Glutamatergic neuron (in vitro differentiated cells): ENCODE measurements at regions not wholly inside any gene's neighbourhood (a gene's known extent, or its start where the extent isn't known, plus 50 kb on each side); places are given as distances from the start of the nearest gene placed in this dataset.
"Not testable (repeated sequence)": the region's sequence is repeated elsewhere in the genome, so short reads cannot be mapped to it uniquely, and the experiment has no call there.

Source experiments
- DNase-seq: peaks from one replicate; pipeline ENCODE4 v3.0.0; 2022
- H3K27ac Mint-ChIP-seq: one replicate; pipeline ENCODE4 v1.8.0; 2020; ENCODE audit warnings: mild to moderate bottlenecking, mixed read lengths, inconsistent platforms; ENCODE audit not compliant: unreplicated experiment
- H3K27me3 Mint-ChIP-seq: one replicate; pipeline ENCODE4 v1.8.0; 2020; ENCODE audit warnings: mild to moderate bottlenecking, moderate library complexity, mixed read lengths, inconsistent platforms; ENCODE audit not compliant: unreplicated experiment
- H3K36me3 Mint-ChIP-seq: one replicate; pipeline ENCODE4 v1.8.0; 2020; ENCODE audit warnings: mild to moderate bottlenecking, mixed read lengths, inconsistent platforms; ENCODE audit not compliant: unreplicated experiment
- H3K4me1 Mint-ChIP-seq: one replicate; pipeline ENCODE4 v1.8.0; 2020; ENCODE audit warnings: mild to moderate bottlenecking, low read depth, mixed read lengths, inconsistent platforms; ENCODE audit not compliant: unreplicated experiment
- H3K4me3 Mint-ChIP-seq: one replicate; pipeline ENCODE4 v1.8.0; 2020; ENCODE audit warnings: mild to moderate bottlenecking, mixed read lengths, inconsistent platforms; ENCODE audit not compliant: unreplicated experiment
- H3K9me3 Mint-ChIP-seq: one replicate; pipeline ENCODE4 v1.8.0; 2020; ENCODE audit warnings: mild to moderate bottlenecking, moderate library complexity, mixed read lengths, inconsistent platforms; ENCODE audit not compliant: unreplicated experiment
- TF ChIP-seq, protein P1 (sequence below): fragments of 200-600 bp; sonication (generic); IDR thresholded peaks from one replicate; pipeline ENCODE4 v1.5.0; 2021; ENCODE audit not compliant: partially characterized antibody, unreplicated experiment

DNA sequence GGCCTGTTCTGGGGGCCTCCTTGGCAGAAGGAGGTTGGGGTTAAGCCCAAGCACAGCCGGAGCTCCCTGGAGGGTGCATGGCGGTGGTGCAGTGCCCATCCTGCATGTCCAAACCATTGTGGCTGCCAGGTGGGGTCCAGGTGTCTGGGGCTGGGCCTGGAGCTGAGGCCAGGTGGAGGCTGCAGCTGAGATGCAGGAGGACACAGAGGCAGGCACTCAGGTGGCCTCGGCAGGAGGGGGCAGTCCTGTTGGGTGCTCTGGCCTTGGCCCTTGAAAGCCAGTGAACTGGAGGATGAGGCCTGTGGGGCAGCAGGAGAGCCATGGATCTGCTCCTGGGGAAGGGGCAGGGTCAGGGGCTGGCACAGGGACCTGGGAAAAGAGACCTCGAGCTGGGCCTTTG is 195.3 kb downstream of the OLFM1 start:
- Mint-ChIP-seq H3K36me3 (no peaks in the 10 kb centered on the region), H3K9me3 (peaks cover 5% of the 10 kb centered on the region), H3K27ac (no peak overlapping the region), H3K4me1 (peaks cover 16% of the 10 kb centered on the region), H3K4me3 (no peak overlapping the region), H3K27me3 (peaks cover 11% of the 10 kb centered on the region)
- no peak for DNase-seq
- TF ChIP-seq, protein P1, sequence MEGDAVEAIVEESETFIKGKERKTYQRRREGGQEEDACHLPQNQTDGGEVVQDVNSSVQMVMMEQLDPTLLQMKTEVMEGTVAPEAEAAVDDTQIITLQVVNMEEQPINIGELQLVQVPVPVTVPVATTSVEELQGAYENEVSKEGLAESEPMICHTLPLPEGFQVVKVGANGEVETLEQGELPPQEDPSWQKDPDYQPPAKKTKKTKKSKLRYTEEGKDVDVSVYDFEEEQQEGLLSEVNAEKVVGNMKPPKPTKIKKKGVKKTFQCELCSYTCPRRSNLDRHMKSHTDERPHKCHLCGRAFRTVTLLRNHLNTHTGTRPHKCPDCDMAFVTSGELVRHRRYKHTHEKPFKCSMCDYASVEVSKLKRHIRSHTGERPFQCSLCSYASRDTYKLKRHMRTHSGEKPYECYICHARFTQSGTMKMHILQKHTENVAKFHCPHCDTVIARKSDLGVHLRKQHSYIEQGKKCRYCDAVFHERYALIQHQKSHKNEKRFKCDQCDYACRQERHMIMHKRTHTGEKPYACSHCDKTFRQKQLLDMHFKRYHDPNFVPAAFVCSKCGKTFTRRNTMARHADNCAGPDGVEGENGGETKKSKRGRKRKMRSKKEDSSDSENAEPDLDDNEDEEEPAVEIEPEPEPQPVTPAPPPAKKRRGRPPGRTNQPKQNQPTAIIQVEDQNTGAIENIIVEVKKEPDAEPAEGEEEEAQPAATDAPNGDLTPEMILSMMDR, result no peak

DNA sequence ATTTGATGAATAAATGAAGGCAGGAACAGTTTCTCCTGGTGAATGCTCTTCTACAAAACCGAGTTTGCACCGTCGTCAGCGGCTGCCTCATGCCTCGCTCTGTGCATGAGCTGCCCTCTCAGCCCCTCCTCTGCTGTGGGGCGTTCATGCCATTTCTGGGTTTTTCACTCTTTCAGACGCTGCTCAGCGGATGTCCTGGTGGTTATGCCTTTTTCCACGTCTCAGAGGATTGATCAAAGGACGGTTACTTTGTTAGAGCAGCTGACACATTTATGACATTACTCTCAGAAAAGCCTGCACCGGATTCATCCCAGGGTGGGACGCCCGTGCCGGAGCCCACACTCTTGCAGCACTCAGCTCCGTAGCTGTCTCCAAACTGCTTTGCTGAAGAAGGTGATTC is 195.9 kb upstream of the PPP1R26 start:
- Mint-ChIP-seq H3K27me3 (peaks cover 9% of the 10 kb centered on the region), H3K36me3 (no peaks in the 10 kb centered on the region), H3K27ac (no peak overlapping the region), H3K4me1 (peaks cover 16% of the 10 kb centered on the region), H3K9me3 (peaks cover 5% of the 10 kb centered on the region), H3K4me3 (no peak overlapping the region)
- TF ChIP-seq, protein P1, result no peak
- DNase-seq, result no peak

DNA sequence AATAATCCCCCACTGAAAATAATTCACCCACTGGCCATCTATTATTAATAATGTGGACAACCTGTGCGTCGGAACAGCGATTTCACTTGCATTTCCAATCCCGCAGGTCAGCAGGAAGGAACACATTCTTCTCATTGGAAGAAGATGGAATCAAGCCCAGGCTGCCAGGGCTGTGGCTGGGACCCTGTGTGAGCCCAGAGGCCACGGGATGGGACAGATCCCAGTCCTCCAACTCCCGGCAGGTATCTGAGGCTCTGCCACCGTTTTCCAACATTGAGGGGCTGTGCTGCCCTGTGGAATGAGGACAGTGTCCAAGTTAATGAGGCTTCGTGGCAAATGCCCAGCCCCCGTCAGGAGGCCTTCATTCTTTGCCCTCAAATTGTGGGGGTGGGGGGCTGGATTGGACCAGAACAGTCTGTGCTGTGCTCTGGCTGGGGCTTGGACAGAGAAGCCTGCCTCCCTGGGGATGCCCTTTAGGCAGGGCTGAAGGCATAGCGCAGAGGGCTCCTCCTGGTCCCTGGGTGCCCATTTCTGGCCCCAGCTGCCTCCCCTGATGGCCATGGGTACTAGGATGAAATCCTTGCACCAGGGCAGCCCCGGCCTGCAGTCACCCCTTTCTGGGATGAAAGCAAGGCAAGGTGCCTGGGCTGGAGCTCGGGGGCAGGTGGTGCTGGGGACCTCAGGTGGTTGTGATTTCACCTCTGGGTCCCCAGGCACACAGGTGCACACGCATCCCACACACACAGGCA is 195.0 kb upstream of the PPP1R26 start:
- peaks cover 5% of the 10 kb centered on the region for H3K9me3 Mint-ChIP-seq
- TF ChIP-seq, protein P1, result no peak
- peaks cover 16% of the 10 kb centered on the region for H3K4me1 Mint-ChIP-seq
- H3K36me3 Mint-ChIP-seq, result no peaks in the 10 kb centered on the region
- peak; percentile 25 for DNase-seq
- H3K27me3 Mint-ChIP-seq, result peaks cover 9% of the 10 kb centered on the region
- no peak overlapping the region for H3K27ac Mint-ChIP-seq
- H3K4me3 Mint-ChIP-seq, result no peak overlapping the region

DNA sequence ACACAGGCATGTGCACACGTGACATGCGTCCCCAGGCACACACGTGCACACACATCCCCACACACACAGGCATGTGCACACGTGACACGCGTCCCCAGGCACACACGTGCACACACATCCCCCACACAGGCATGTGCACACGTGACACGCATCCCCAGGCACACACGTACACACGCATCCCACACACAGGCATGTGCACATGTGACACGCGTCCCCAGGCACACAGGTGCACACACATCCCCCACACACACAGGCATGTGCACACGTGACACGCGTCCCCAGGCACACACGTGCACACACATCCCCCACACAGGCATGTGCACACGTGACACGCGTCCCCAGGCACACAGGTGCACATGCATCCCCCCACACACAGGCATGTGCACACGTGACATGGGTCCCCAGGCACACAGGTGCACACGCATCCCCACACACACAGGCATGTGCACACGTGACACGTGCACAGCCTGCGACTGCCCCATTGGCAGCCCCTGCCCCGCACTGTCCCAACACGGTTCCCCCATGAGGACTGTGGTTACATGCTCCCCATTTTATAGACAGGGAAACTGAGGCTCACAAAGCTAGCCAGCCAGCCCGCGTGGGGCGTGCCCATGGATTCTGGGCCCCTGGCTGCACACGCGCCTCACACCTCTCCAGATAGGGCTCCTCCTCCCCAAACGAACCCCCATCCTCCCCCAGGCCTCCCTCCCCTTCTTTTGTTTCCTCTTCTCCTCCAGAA is 193.2 kb upstream of the PPP1R26 start:
- not testable (repeated sequence) for H3K4me3 Mint-ChIP-seq, H3K27ac Mint-ChIP-seq, H3K9me3 Mint-ChIP-seq, H3K27me3 Mint-ChIP-seq, H3K36me3 Mint-ChIP-seq
- peaks cover 32% of the 10 kb centered on the region for H3K4me1 Mint-ChIP-seq
- peak; percentile 4 for DNase-seq

DNA sequence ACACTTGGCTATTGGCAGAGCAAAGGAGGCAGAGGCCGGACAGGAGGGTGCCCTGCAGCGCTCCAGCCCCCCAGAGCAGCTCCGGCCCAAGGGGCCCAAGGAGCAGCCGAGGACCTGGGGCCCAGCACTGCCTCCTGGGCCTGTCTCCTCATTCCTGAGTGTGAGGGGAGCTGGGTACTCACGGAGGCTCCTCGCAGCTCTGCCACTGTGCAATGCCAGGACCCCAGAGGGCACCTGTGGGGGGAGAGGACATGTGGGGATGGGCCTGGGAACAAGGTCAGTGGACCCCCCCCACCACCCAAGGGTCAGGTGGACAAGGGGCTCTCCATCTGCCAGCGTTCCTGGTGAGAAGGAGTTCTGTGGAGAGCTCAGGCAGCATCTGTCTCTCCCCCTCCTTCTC is 192.6 kb upstream of the PPP1R26 start:
- H3K4me1 Mint-ChIP-seq, result peaks cover 31% of the 10 kb centered on the region
- TF ChIP-seq, protein P1, result no peak
- H3K4me3 Mint-ChIP-seq, result no peak overlapping the region
- DNase-seq, result no peak
- H3K9me3 Mint-ChIP-seq, result peaks cover 8% of the 10 kb centered on the region
- H3K36me3 Mint-ChIP-seq, result no peaks in the 10 kb centered on the region
- peaks cover 10% of the 10 kb centered on the region for H3K27me3 Mint-ChIP-seq
- H3K27ac Mint-ChIP-seq, result no peak overlapping the region
